ENCODE measurements at regions not wholly inside any gene's neighbourhood (a gene's known extent, or its start where the extent isn't known, plus 50 kb on each side); places are given as distances from the start of the nearest gene placed in this dataset.

- no peak overlapping the region for H3K4me3 ChIP-seq (replicated peaks in 1 of 4; ENCODE audit: control extremely low read depth in 1 of 4, insufficient read depth in 1 of 4, low read depth in 3 of 4, low read length in 4 of 4)
- H3K9me3 ChIP-seq (ENCODE audit: control insufficient read depth, insufficient read depth, low read depth, low read length): no peaks in the 10 kb centered on the region
- no peak overlapping the region for H2AFZ ChIP-seq (ENCODE audit: low read length)
- no peak overlapping the region for H3K4me2 ChIP-seq (ENCODE audit: extremely low read depth, insufficient read depth, low read length)
- TF ChIP-seq EZH2 (IDR thresholded peaks at IDR 0.05; ENCODE audit: low read length, missing control alignments) (no peak), CTCF (conservative IDR thresholded peaks at IDR 0.05 in 1 of 2, IDR thresholded peaks at IDR 0.05 in 1 of 2; ENCODE audit: low read depth in 1 of 2, low read length in 2 of 2) (no peak)
- H4K20me1 ChIP-seq (ENCODE audit: control insufficient read depth, extremely low read depth, insufficient read depth, low read length): no peaks in the 10 kb centered on the region
- DNase-seq (ENCODE audit: low read depth in 2 of 2): peak; percentile 28 to 82
- no peaks in the 10 kb centered on the region for H3K36me3 ChIP-seq (ENCODE audit: control insufficient read depth, insufficient read depth, low read length)
- no peaks in the 10 kb centered on the region for H3K27me3 ChIP-seq (ENCODE audit: control insufficient read depth, insufficient read depth, low read length)
- H3K9ac ChIP-seq (ENCODE audit: insufficient read depth, low read length): no peak overlapping the region
- H3K79me2 ChIP-seq (ENCODE audit: control insufficient read depth, insufficient read depth, low read length): no peaks in the 10 kb centered on the region
- no peak overlapping the region for H3K27ac ChIP-seq (ENCODE audit: insufficient read depth, low read length)
- H3K4me1 ChIP-seq (ENCODE audit: control insufficient read depth, extremely low read depth, insufficient read depth, low read length): peaks cover 6% of the 10 kb centered on the region
Measured at GRCh38 chr5:124408738-124409453, 337.5 kb downstream of the ZNF608 start.

- no peaks in the 10 kb centered on the region for H3K9me3 ChIP-seq (ENCODE audit: control insufficient read depth, insufficient read depth, low read depth, low read length)
- H3K9ac ChIP-seq (ENCODE audit: insufficient read depth, low read length): no peak overlapping the region
- H3K4me3 ChIP-seq (replicated peaks in 1 of 4; ENCODE audit: control extremely low read depth in 1 of 4, insufficient read depth in 1 of 4, low read depth in 3 of 4, low read length in 4 of 4): no peak overlapping the region
- H3K36me3 ChIP-seq (ENCODE audit: control insufficient read depth, insufficient read depth, low read length): no peaks in the 10 kb centered on the region
- H4K20me1 ChIP-seq (ENCODE audit: control insufficient read depth, extremely low read depth, insufficient read depth, low read length): no peaks in the 10 kb centered on the region
- H3K27ac ChIP-seq (ENCODE audit: insufficient read depth, low read length): no peak overlapping the region
- no peak overlapping the region for H2AFZ ChIP-seq (ENCODE audit: low read length)
- no peak for TF ChIP-seq CTCF (conservative IDR thresholded peaks at IDR 0.05 in 1 of 2, IDR thresholded peaks at IDR 0.05 in 1 of 2; ENCODE audit: low read depth in 1 of 2, low read length in 2 of 2)
- TF ChIP-seq EZH2 (IDR thresholded peaks at IDR 0.05; ENCODE audit: low read length, missing control alignments): no peak
- peaks cover 6% of the 10 kb centered on the region for H3K4me1 ChIP-seq (ENCODE audit: control insufficient read depth, extremely low read depth, insufficient read depth, low read length)
- H3K79me2 ChIP-seq (ENCODE audit: control insufficient read depth, insufficient read depth, low read length): no peaks in the 10 kb centered on the region
- H3K4me2 ChIP-seq (ENCODE audit: extremely low read depth, insufficient read depth, low read length): no peak overlapping the region
- no peak for DNase-seq (ENCODE audit: low read depth in 2 of 2)
- H3K27me3 ChIP-seq (ENCODE audit: control insufficient read depth, insufficient read depth, low read length): no peaks in the 10 kb centered on the region
Measured at GRCh38 chr5:124404796-124405195, 341.6 kb downstream of the ZNF608 start.

- Histone ChIP-seq H3K27me3 (ENCODE audit: control insufficient read depth, insufficient read depth, low read length) (no peaks in the 10 kb centered on the region), H3K36me3 (ENCODE audit: control insufficient read depth, insufficient read depth, low read length) (no peaks in the 10 kb centered on the region), H4K20me1 (ENCODE audit: control insufficient read depth, extremely low read depth, insufficient read depth, low read length) (no peaks in the 10 kb centered on the region), H3K79me2 (ENCODE audit: control insufficient read depth, insufficient read depth, low read length) (no peaks in the 10 kb centered on the region), H3K4me2 (ENCODE audit: extremely low read depth, insufficient read depth, low read length) (no peak overlapping the region), H3K9ac (ENCODE audit: insufficient read depth, low read length) (no peak overlapping the region), H3K9me3 (ENCODE audit: control insufficient read depth, insufficient read depth, low read depth, low read length) (no peaks in the 10 kb centered on the region), H3K4me1 (ENCODE audit: control insufficient read depth, extremely low read depth, insufficient read depth, low read length) (peaks cover 5% of the 10 kb centered on the region), H3K4me3 (replicated peaks in 1 of 4; ENCODE audit: control extremely low read depth in 1 of 4, insufficient read depth in 1 of 4, low read depth in 3 of 4, low read length in 4 of 4) (no peak overlapping the region), H2AFZ (ENCODE audit: low read length) (no peak overlapping the region), H3K27ac (ENCODE audit: insufficient read depth, low read length) (no peak overlapping the region)
- no peak for TF ChIP-seq CTCF (conservative IDR thresholded peaks at IDR 0.05 in 1 of 2, IDR thresholded peaks at IDR 0.05 in 1 of 2; ENCODE audit: low read depth in 1 of 2, low read length in 2 of 2)
- no peak for TF ChIP-seq EZH2 (IDR thresholded peaks at IDR 0.05; ENCODE audit: low read length, missing control alignments)
- DNase-seq (ENCODE audit: low read depth in 2 of 2): no peak
Measured at GRCh38 chr5:124403281-124403680, 343.2 kb downstream of the ZNF608 start.

All from fibroblast of lung (primary cell).